ENCODE measurements at regions not wholly inside any gene's neighbourhood (a gene's known extent, or its start where the extent isn't known, plus 50 kb on each side); places are given as distances from the start of the nearest gene placed in this dataset.

- no peaks in the 10 kb centered on the region for H4K20me1 ChIP-seq (ENCODE audit: control insufficient read depth, extremely low read depth, insufficient read depth, low read length)
- H3K9me3 ChIP-seq (ENCODE audit: control insufficient read depth, insufficient read depth, low read depth, low read length), result no peaks in the 10 kb centered on the region
- TF ChIP-seq EZH2 (IDR thresholded peaks at IDR 0.05; ENCODE audit: low read length, missing control alignments) (no peak), CTCF (conservative IDR thresholded peaks at IDR 0.05 in 1 of 2, IDR thresholded peaks at IDR 0.05 in 1 of 2; ENCODE audit: low read depth in 1 of 2, low read length in 2 of 2) (no peak)
- H3K4me3 ChIP-seq (replicated peaks in 1 of 4; ENCODE audit: control extremely low read depth in 1 of 4, insufficient read depth in 1 of 4, low read depth in 3 of 4, low read length in 4 of 4), result no peak overlapping the region
- no peaks in the 10 kb centered on the region for H3K79me2 ChIP-seq (ENCODE audit: control insufficient read depth, insufficient read depth, low read length)
- H3K36me3 ChIP-seq (ENCODE audit: control insufficient read depth, insufficient read depth, low read length), result no peaks in the 10 kb centered on the region
- no peaks in the 10 kb centered on the region for H3K27me3 ChIP-seq (ENCODE audit: control insufficient read depth, insufficient read depth, low read length)
- no peak for DNase-seq (ENCODE audit: low read depth in 2 of 2)
- H3K9ac ChIP-seq (ENCODE audit: insufficient read depth, low read length), result no peak overlapping the region
- no peak overlapping the region for H3K27ac ChIP-seq (ENCODE audit: insufficient read depth, low read length)
- H3K4me2 ChIP-seq (ENCODE audit: extremely low read depth, insufficient read depth, low read length), result no peak overlapping the region
- no peaks in the 10 kb centered on the region for H3K4me1 ChIP-seq (ENCODE audit: control insufficient read depth, extremely low read depth, insufficient read depth, low read length)
- H2AFZ ChIP-seq (ENCODE audit: low read length), result no peak overlapping the region
Measured at GRCh38 chr5:119740225-119740624, 110.9 kb downstream of the FAM170A start.

DNA sequence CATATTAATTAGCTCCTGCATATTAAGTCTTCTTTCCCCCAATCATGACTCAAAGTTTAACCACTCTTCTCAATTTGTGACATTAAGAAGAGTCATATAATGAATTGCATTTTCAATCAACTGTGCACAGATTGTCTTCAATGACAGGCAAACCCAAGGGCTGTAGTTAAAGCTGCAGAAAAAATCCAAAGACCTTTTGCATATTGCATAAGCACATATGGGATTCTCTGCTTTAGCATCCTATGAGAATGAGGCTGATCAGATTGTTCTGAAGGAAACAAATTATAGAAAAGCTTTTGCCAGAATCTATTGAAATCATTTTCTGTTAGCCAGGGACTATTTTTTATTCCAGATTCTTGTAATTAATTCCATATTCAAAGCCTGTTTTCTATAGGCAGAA lies 112.3 kb downstream of the FAM170A start:
- no peaks in the 10 kb centered on the region for H3K79me2 ChIP-seq (ENCODE audit: control insufficient read depth, insufficient read depth, low read length)
- no peak overlapping the region for H2AFZ ChIP-seq (ENCODE audit: low read length)
- H3K4me2 ChIP-seq (ENCODE audit: extremely low read depth, insufficient read depth, low read length), result no peak overlapping the region
- no peaks in the 10 kb centered on the region for H3K9me3 ChIP-seq (ENCODE audit: control insufficient read depth, insufficient read depth, low read depth, low read length)
- no peak for TF ChIP-seq CTCF (conservative IDR thresholded peaks at IDR 0.05 in 1 of 2, IDR thresholded peaks at IDR 0.05 in 1 of 2; ENCODE audit: low read depth in 1 of 2, low read length in 2 of 2)
- no peak for TF ChIP-seq EZH2 (IDR thresholded peaks at IDR 0.05; ENCODE audit: low read length, missing control alignments)
- H4K20me1 ChIP-seq (ENCODE audit: control insufficient read depth, extremely low read depth, insufficient read depth, low read length), result no peaks in the 10 kb centered on the region
- no peak for DNase-seq (ENCODE audit: low read depth in 2 of 2)
- H3K4me3 ChIP-seq (replicated peaks in 1 of 4; ENCODE audit: control extremely low read depth in 1 of 4, insufficient read depth in 1 of 4, low read depth in 3 of 4, low read length in 4 of 4), result no peak overlapping the region
- H3K27ac ChIP-seq (ENCODE audit: insufficient read depth, low read length), result no peak overlapping the region
- H3K36me3 ChIP-seq (ENCODE audit: control insufficient read depth, insufficient read depth, low read length), result no peaks in the 10 kb centered on the region
- H3K4me1 ChIP-seq (ENCODE audit: control insufficient read depth, extremely low read depth, insufficient read depth, low read length), result no peaks in the 10 kb centered on the region
- no peaks in the 10 kb centered on the region for H3K27me3 ChIP-seq (ENCODE audit: control insufficient read depth, insufficient read depth, low read length)
- no peak overlapping the region for H3K9ac ChIP-seq (ENCODE audit: insufficient read depth, low read length)

- H3K79me2 ChIP-seq (ENCODE audit: control insufficient read depth, insufficient read depth, low read length), result no peaks in the 10 kb centered on the region
- H3K9me3 ChIP-seq (ENCODE audit: control insufficient read depth, insufficient read depth, low read depth, low read length), result no peaks in the 10 kb centered on the region
- no peak overlapping the region for H3K9ac ChIP-seq (ENCODE audit: insufficient read depth, low read length)
- DNase-seq (ENCODE audit: low read depth in 2 of 2), result no peak
- no peaks in the 10 kb centered on the region for H3K4me1 ChIP-seq (ENCODE audit: control insufficient read depth, extremely low read depth, insufficient read depth, low read length)
- H2AFZ ChIP-seq (ENCODE audit: low read length), result no peak overlapping the region
- no peak overlapping the region for H3K27ac ChIP-seq (ENCODE audit: insufficient read depth, low read length)
- H3K4me3 ChIP-seq (replicated peaks in 1 of 4; ENCODE audit: control extremely low read depth in 1 of 4, insufficient read depth in 1 of 4, low read depth in 3 of 4, low read length in 4 of 4), result no peak overlapping the region
- no peak overlapping the region for H3K4me2 ChIP-seq (ENCODE audit: extremely low read depth, insufficient read depth, low read length)
- H3K27me3 ChIP-seq (ENCODE audit: control insufficient read depth, insufficient read depth, low read length), result no peaks in the 10 kb centered on the region
- no peaks in the 10 kb centered on the region for H3K36me3 ChIP-seq (ENCODE audit: control insufficient read depth, insufficient read depth, low read length)
- no peaks in the 10 kb centered on the region for H4K20me1 ChIP-seq (ENCODE audit: control insufficient read depth, extremely low read depth, insufficient read depth, low read length)
- TF ChIP-seq CTCF (conservative IDR thresholded peaks at IDR 0.05 in 1 of 2, IDR thresholded peaks at IDR 0.05 in 1 of 2; ENCODE audit: low read depth in 1 of 2, low read length in 2 of 2) (no peak), EZH2 (IDR thresholded peaks at IDR 0.05; ENCODE audit: low read length, missing control alignments) (no peak)
Measured at GRCh38 chr5:119742311-119742710, 113.0 kb downstream of the FAM170A start.
